Sciatic nerve (tissue), 2 donors: ENCODE measurements at regions not wholly inside any gene's neighbourhood (a gene's known extent, or its start where the extent isn't known, plus 50 kb on each side); places are given as distances from the start of the nearest gene placed in this dataset.

Experiments
- ATAC-seq: fragments of 200-7000 bp; cut with Tn5 transposase; one replicate; pipeline ENCODE4 v1.9.1; 2020; ENCODE audit warnings: mild to moderate bottlenecking, moderate library complexity
- DNase-seq: peaks from one replicate; pipeline ENCODE4 v3.0.0-alpha.2; 2020; ENCODE audit warnings: low spot score
- intact Hi-C: fragments of 100-400 bp; cut with DNase I; formaldehyde crosslinking; loops from one replicate; pipeline ENCODE4 v1.14.2; 2022
- donor health status: DM: no; HTN: no; CAD: no.
- donor health status: DM: no; HTN: no; CAD: no.

DNA sequence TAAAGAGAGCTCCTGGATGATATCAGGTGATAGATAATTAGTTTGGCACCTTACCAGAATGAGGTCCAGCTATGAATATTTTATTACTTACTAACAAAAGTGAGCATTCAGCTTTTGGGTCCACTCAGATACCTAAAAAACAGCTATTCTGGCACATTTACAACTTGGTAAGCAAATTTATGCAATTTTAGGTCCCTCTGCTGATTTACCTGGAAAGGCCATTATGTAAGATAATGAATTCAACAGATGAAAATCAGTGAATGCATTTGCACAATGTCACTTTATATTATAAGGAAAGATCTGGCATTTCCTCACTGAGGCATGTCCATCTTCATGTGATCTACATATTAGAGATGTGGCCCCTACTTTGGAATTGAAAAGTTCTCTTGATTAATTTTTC is 517.0 kb downstream of the SPRY1 start:
- ATAC-seq (no peak), DNase-seq (no peak)
- intact Hi-C loops: no loop called here

DNA sequence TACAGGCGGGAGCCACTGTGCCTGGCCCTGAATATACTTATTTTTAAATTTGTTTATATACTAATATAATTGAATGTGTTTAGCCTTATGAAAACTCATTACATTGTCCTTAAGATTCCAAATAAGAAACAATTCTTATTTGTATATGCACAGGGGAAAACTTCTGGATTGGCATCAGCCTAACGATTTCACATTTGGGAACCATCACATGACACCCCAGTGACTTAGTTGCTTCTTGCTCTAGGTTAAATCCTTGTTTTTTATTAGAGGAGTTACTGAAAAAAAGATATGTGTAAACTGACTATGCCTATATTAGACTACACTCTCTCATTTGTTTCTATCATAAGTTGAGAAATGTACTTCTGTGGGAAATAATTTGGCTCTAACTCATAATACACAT is 520.2 kb downstream of the SPRY1 start:
- DNase-seq: no peak
- no peak for ATAC-seq

DNA sequence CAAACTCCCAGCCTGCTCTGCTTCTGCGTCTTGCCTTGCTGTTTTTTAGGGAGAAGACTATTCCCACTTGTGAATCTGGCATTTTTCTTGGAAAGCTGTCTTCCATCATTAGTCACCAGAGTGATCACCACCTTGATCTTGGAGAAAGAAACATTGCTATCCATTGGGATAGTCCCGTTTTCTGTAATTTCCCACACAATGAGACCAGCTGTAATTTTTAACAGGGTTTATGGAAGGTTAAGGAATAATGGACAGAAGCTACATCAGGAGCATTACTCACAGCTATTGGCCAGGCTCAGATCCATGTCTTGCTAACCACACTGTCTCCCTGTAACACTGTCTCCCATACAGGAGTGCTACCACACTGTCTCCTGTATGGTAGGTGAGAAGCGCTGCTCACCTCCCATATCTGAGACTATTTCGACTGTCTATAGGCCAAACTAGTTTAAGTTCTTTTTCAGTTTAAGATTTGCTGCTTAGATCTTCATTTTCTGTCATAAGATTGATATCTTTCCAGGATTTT is 523.0 kb downstream of the SPRY1 start:
- no peak for ATAC-seq
- no peak for DNase-seq
- intact Hi-C loops: no loop called here

More for the DNA sequence above, 520.2 kb downstream of the SPRY1 start:
- intact Hi-C loops: no loop called here

- intact Hi-C loops: no loop called here
- DNase-seq: no peak
- ATAC-seq: no peak
Measured at GRCh38 chr4:123921339-123921738, 524.7 kb downstream of the SPRY1 start.

GRCh38 chr4:123922847-123923246 is 526.3 kb downstream of the SPRY1 start:
- ATAC-seq: no peak

DNA sequence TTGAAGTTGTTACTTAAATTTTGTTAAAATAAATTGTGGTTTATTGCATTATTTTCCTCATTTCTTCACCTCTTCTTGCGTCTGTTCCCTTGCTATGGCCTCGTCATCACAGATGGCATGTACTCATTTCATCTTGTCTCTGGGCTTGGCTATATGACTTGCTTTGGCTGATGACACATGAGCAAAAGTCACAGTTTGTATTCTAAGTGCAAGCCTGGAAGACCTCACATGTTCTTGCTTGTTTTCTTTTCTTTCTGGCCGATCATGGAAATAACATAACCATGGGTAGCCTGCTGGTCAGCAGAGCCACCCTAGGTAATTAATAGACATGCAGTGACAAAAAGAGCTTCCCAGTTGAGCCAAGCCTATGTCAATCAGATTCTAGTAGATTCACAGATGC is 527.9 kb downstream of the SPRY1 start:
- DNase-seq (no peak), ATAC-seq (no peak)
- intact Hi-C loops: no loop called here

More at GRCh38 chr4:123922847-123923246, 526.3 kb downstream of the SPRY1 start:
- intact Hi-C loops: no loop called here
- no peak for DNase-seq

- ATAC-seq (peak; percentile 67), DNase-seq (no peak)
- intact Hi-C loops: no loop called here
Measured at GRCh38 chr4:123929565-123929964, 533.0 kb downstream of the SPRY1 start.

GRCh38 chr4:123930996-123931395 is 534.4 kb downstream of the SPRY1 start:
- ATAC-seq: no peak

DNA sequence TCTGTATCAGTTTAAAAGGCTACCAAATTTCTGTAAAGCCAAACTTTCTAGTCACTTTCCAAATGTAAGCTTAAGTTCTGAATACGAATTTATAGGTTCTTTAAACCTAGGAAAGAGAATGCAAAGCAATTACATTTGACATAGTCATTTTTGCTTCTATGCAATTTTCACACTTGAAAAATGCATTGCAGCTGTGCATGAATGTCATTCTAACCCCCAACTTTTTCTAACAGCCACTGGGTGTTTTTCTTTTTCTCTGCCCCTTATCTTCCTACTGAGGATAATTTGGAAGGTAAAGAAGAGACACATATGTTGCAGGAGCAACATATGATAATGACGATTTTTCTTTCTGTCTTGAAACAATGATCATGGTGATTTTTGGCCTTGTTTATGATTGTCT is 537.5 kb downstream of the SPRY1 start:
- intact Hi-C loops: no loop called here
- DNase-seq: no peak
- no peak for ATAC-seq

More at GRCh38 chr4:123930996-123931395, 534.4 kb downstream of the SPRY1 start:
- no peak for DNase-seq
- intact Hi-C loops: no loop called here

DNA sequence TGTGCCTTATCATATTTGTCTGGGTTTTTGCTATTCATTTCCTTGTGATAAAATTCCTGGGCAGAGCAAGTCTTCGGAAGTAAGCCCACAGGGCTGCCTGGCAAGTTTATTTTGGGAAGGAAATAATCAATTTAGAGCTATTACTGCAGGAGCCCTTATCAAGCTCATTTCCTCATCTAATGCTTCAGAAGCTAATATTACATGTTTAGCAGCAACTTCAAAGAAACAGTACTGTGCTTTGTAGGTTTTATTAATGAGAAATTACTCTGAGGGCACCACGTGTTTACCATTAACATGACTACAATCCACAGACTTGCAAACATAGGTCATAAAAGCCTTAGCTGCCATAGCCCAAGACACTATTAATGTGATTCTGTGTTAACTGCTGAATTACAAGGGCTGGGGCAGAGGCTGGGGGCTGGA is 540.0 kb downstream of the SPRY1 start:
- DNase-seq (no peak), ATAC-seq (peak; percentile 20)

GRCh38 chr4:123937581-123937980 is 541.0 kb downstream of the SPRY1 start:
- no peak for DNase-seq
- intact Hi-C loops: no loop called here
- ATAC-seq: no peak

More for the DNA sequence above, 540.0 kb downstream of the SPRY1 start:
- intact Hi-C loops: no loop called here

DNA sequence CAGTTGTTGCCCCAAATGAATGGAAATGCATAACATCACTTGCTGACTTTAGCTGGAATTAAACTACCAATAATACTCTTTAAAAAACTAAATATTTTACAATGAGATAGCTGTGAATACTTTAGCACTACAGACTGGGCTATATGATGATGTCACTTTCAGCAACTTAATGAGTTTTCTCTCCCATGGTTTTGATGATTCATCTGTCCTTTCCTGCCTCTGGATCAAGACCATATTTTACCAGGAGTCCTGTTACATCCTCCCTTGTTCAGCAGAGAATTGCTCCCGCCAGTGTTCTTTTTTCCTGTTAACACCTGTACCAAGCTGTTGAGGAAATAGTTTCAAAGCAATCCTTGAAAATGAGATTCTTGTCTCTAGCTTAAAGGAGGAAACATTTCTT is 543.0 kb downstream of the SPRY1 start:
- ATAC-seq (no peak), DNase-seq (no peak)
- intact Hi-C loops: no loop called here

DNA sequence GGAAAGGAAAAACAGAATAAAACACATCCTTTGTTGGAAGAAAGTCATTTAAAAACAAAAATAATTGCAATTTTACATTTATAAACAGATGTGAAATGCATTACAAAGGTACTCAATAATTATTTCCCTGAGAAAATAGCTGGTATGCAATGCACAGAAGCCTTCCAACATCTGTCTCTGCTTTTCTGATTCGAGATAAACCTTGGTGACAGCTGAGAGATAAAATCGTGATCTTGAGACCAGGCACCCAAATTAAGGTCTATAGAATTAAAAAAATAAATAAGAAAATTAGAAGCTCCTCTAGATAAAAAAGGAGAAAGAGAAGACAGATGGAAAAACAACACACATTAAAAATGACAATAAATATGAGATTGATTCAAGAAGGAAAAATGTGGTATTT is 544.0 kb downstream of the SPRY1 start:
- intact Hi-C loops: no loop called here
- DNase-seq: no peak
- no peak for ATAC-seq

DNA sequence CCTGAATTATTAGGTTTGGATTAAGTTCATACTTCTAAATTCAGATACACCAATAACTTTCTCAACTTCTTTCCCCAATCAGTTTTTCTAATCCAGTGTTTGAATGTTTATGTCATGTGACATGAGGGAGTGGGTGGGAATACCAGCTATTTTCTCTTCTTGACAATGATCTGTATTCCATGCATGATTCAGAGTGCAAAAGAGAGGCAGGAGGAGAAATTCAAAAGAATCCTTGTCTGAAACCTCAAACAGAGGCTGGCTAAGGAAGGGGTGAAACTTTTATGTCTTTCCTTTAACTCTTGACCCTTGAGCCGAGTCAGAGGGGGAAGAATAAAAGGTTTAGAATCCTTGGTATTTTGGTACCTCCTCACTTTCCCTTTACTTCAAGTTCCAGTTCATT is 544.7 kb downstream of the SPRY1 start:
- intact Hi-C loops: no loop called here

GRCh38 chr4:123943976-123944375 is 547.4 kb downstream of the SPRY1 start:
- no peak for ATAC-seq
- DNase-seq: no peak
- intact Hi-C loops: no loop called here

More for the DNA sequence above, 544.7 kb downstream of the SPRY1 start:
- DNase-seq (no peak), ATAC-seq (no peak)

- intact Hi-C loops: no loop called here
- no peak for ATAC-seq
- DNase-seq: no peak
Measured at GRCh38 chr4:123945301-123945700, 548.7 kb downstream of the SPRY1 start.

DNA sequence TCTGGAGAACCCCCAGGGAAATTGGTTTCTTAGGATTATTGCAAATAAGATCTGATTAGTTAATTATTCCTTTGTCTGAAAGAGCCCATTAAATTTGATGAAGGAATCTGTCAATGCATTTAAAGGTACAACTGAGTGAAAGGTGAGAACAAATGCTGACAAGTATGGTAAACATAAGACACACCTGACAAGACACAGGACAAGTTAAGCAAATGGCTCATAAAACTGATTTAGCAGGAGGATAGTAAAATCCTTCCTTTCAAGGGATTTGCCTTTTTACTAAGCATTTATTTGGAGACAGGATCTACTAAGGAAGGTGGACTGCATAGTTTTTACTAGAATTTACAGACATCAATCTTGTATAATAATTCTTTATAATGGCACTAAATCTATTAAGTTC is 553.9 kb downstream of the SPRY1 start:
- no peak for DNase-seq
- intact Hi-C loops: no loop called here
- ATAC-seq: no peak

- DNase-seq: no peak
- no peak for ATAC-seq
- intact Hi-C loops: no loop called here
Measured at GRCh38 chr4:123952530-123953274, 556.1 kb downstream of the SPRY1 start.

GRCh38 chr4:123953566-123953965 is 557.0 kb downstream of the SPRY1 start:
- intact Hi-C loops: no loop called here
- DNase-seq (no peak), ATAC-seq (no peak)

DNA sequence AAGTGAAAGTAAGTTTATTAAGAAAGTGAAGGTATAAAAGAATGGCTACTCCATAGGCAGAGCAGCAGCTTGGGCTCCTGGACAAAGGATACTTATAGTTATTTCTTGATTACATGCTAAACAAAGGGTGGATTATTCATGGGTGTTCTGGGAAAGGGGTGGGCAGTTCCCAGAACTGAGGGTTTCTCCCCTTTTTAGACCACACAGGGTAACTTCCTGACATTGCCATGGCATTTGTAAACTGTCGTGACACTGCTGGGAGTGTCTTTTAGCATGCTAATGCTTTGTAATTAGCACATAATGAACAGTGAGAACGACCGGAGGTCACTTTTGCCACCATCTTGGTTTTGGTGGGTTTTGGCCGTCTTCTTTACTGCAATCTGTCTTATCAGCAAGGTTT is 557.6 kb downstream of the SPRY1 start:
- no peak for ATAC-seq
- intact Hi-C loops: no loop called here

More for the DNA sequence above, 557.6 kb downstream of the SPRY1 start:
- DNase-seq: no peak
